Type B pancreatic cell (in vitro differentiated cells): ENCODE measurements at regions not wholly inside any gene's neighbourhood (a gene's known extent, or its start where the extent isn't known, plus 50 kb on each side); places are given as distances from the start of the nearest gene placed in this dataset.

ENCODE experiments used
- DNase-seq: peaks from one replicate; pipeline ENCODE4 v3.0.0; 2021; ENCODE audit warnings: mixed read lengths; ENCODE audit not compliant: unreplicated experiment; ENCODE audit errors: extremely low spot score
- H3K27ac Mint-ChIP-seq: 2 replicates; pipeline ENCODE4 v1.8.0; 2021; ENCODE audit warnings: mild to moderate bottlenecking, mixed read lengths
- H3K27me3 Mint-ChIP-seq: 2 replicates; pipeline ENCODE4 v1.8.0; 2021; ENCODE audit warnings: mixed read lengths
- H3K36me3 Mint-ChIP-seq: 2 replicates; pipeline ENCODE4 v1.8.0; 2021; ENCODE audit warnings: mixed read lengths
- H3K4me1 Mint-ChIP-seq: one replicate; pipeline ENCODE4 v1.8.0; 2021; ENCODE audit warnings: mixed read lengths; ENCODE audit not compliant: unreplicated experiment
- H3K4me3 Mint-ChIP-seq: 2 replicates; pipeline ENCODE4 v1.8.0; 2021; ENCODE audit warnings: mild to moderate bottlenecking, mixed read lengths
- H3K9me3 Mint-ChIP-seq: 2 replicates; pipeline ENCODE4 v1.8.0; 2021; ENCODE audit warnings: mixed read lengths
- TF ChIP-seq, protein P1 (sequence below): fragments of 200-600 bp; sonication (generic); conservative IDR thresholded peaks from 2 replicates; pipeline ENCODE4 v1.5.0; 2021; ENCODE audit warnings: antibody characterized with exemption, mild to moderate bottlenecking

DNA sequence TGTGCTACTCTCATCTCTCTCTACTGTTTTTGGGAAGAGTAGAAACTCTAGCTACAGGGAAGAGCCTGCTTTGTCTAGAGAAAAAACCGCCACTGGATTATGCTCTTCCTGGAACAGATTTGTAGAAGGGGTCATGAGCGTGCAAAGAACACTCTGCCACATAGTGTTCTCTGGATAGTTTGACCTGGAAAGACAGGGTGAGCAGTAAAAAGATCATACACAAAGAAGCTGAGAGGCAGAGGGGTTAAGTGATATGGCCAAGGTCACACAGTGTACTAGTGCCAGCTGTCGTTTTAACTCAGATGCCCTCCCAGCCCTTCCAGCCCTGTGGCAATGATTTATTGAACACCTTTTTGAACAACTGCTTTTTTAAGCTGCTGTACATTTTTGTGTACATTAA lies 182.2 kb downstream of the NNT start:
- no peaks in the 10 kb centered on the region for H3K4me1 Mint-ChIP-seq
- no peak overlapping the region for H3K4me3 Mint-ChIP-seq
- H3K27me3 Mint-ChIP-seq, result no peaks in the 10 kb centered on the region
- no peak for DNase-seq
- TF ChIP-seq, protein P1, sequence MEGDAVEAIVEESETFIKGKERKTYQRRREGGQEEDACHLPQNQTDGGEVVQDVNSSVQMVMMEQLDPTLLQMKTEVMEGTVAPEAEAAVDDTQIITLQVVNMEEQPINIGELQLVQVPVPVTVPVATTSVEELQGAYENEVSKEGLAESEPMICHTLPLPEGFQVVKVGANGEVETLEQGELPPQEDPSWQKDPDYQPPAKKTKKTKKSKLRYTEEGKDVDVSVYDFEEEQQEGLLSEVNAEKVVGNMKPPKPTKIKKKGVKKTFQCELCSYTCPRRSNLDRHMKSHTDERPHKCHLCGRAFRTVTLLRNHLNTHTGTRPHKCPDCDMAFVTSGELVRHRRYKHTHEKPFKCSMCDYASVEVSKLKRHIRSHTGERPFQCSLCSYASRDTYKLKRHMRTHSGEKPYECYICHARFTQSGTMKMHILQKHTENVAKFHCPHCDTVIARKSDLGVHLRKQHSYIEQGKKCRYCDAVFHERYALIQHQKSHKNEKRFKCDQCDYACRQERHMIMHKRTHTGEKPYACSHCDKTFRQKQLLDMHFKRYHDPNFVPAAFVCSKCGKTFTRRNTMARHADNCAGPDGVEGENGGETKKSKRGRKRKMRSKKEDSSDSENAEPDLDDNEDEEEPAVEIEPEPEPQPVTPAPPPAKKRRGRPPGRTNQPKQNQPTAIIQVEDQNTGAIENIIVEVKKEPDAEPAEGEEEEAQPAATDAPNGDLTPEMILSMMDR, result no peak
- peaks cover 12% of the 10 kb centered on the region for H3K9me3 Mint-ChIP-seq
- H3K36me3 Mint-ChIP-seq, result no peaks in the 10 kb centered on the region
- H3K27ac Mint-ChIP-seq, result no peak overlapping the region

DNA sequence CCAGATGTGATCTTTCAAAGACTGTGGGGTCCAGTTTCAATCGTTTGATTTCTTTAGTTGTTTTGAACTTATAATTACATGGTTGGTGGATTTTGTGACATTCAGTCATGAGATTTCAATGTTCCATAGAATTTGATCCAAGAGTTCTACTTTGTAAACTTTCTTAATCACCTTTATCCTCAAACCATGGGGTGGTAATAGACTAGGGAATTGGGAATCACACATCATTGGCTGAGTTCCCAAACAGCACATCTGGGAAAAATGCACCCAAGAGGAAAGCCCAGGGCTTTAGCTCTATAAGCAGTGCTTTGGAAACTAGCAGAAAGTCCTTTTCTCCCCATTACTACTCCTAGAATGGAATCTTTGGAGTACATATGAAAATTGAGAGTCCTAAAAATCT lies 177.6 kb downstream of the NNT start:
- H3K36me3 Mint-ChIP-seq, result no peaks in the 10 kb centered on the region
- H3K9me3 Mint-ChIP-seq, result no peaks in the 10 kb centered on the region
- no peak overlapping the region for H3K27ac Mint-ChIP-seq
- H3K27me3 Mint-ChIP-seq, result no peaks in the 10 kb centered on the region
- DNase-seq, result no peak
- TF ChIP-seq, protein P1, result no peak
- no peaks in the 10 kb centered on the region for H3K4me1 Mint-ChIP-seq
- no peak overlapping the region for H3K4me3 Mint-ChIP-seq

DNA sequence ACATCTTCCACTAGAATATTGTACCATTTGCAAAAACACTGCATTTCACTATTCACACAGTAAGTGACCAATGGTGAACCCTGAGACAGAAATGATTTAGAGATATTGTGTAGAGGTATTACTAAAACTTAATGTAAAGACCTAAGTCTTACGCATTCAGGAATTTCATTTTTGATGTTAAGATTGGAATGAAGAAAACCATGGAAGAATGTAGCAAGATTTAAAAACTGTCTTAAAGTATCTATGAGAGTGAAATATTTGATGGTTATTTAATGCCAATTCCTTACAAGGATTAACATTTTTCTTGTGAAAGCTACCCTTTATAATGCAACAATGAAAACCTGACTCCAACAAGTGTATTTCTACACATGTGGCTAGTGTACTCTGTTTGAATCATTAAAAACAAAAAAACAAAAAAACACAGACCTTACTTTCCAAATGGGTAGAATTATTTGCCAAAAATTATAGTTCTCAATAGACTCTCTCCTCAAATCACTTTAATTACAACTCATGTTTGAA lies 172.0 kb downstream of the NNT start:
- DNase-seq, result no peak
- H3K27ac Mint-ChIP-seq, result no peak overlapping the region
- H3K4me3 Mint-ChIP-seq, result no peak overlapping the region
- no peaks in the 10 kb centered on the region for H3K9me3 Mint-ChIP-seq
- no peaks in the 10 kb centered on the region for H3K36me3 Mint-ChIP-seq
- H3K27me3 Mint-ChIP-seq, result no peaks in the 10 kb centered on the region
- TF ChIP-seq, protein P1, result no peak
- H3K4me1 Mint-ChIP-seq, result no peaks in the 10 kb centered on the region

DNA sequence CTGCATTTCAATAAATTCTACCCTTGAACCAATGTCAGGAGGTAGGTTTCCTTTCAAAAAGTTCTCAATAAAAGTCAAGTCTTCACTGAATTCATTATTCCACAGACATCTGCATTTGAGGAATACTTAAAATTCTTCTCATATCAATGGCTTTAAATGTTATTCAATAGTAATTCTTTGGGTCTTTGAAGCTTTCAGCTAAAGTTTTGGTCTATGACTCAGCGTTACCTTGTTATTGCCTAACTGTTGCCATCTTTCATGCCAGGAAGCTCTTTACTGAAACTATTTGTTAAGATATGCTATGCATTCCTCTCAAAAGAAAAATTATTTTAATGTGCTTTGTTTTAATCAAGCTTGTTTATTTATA lies 170.5 kb downstream of the NNT start:
- Mint-ChIP-seq H3K4me1 (no peaks in the 10 kb centered on the region), H3K9me3 (no peaks in the 10 kb centered on the region), H3K27me3 (no peaks in the 10 kb centered on the region), H3K36me3 (no peaks in the 10 kb centered on the region), H3K4me3 (no peak overlapping the region), H3K27ac (peak overlapping the region; percentile 87)
- DNase-seq, result no peak
- TF ChIP-seq, protein P1, result no peak

DNA sequence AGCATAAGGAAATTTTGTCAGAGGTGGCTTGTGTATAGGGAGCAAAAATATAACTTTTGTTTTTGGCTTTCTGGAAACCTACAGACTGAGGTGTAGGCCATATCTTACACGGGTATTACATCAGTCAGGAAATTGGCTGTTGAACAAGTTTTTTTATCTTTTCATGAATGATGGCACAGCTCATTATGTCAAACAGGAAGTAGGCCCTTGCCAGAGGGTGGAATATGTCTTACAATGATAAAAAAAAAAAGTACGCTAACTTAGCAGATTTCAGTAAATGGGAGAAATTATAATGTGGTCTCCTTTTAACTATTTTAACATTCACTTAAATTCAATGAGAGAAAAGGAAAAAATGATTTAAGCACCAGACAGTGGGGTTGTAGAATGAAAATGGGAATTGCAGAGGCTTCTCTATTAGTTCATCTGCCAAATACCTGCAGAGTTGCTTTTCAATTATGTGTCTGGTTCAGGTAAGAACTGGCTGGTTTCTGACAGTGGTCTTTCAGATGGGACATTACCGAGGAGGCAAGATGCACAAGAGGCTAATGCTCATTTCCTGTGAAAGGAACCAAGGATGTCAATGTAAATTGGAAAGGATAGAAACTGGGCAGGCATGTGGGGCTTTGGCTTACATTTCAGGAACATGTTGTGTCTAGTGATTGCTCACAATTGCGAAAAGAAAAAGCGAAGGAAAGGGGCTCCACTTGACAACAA lies 169.9 kb downstream of the NNT start:
- Mint-ChIP-seq H3K36me3 (no peaks in the 10 kb centered on the region), H3K4me3 (peak overlapping the region; percentile 8), H3K27ac (peak overlapping the region; percentile 87), H3K4me1 (no peaks in the 10 kb centered on the region), H3K27me3 (no peaks in the 10 kb centered on the region), H3K9me3 (no peaks in the 10 kb centered on the region)
- no peak for DNase-seq
- TF ChIP-seq, protein P1, result no peak
